Upper lobe of left lung (tissue), 6 donors: ENCODE measurements at regions not wholly inside any gene's neighbourhood (a gene's known extent, or its start where the extent isn't known, plus 50 kb on each side); places are given as distances from the start of the nearest gene placed in this dataset.

ENCODE experiments used
- ATAC-seq, 2 donors: fragments of 200-7000 bp; cut with Tn5 transposase; one replicate each; pipeline ENCODE4 v1.9.1; 2022; ENCODE audit warnings: mild to moderate bottlenecking in 2 of 2, moderate library complexity in 2 of 2; ENCODE audit not compliant: low FRiP score in 2 of 2
- DNase-seq, 2 donors: peaks; one replicate each; pipeline ENCODE4 v3.0.0-alpha.2; 2019 to 2020
- H3K27ac ChIP-seq, 4 donors: fragments of 200-600 bp; sonication (generic); one replicate each; pipeline ENCODE4 v1.5.1; 2016 to 2019
- H3K27me3 ChIP-seq, 4 donors: fragments of 200-600 bp; sonication (generic); one replicate each; pipeline ENCODE4 v1.5.1; 2017 to 2019
- H3K36me3 ChIP-seq, 4 donors: fragments of 200-600 bp; sonication (generic); one replicate each; pipeline ENCODE4 v1.5.1; 2016 to 2019
- H3K4me1 ChIP-seq, 4 donors: fragments of 200-600 bp; sonication (generic); one replicate each; pipeline ENCODE4 v1.5.1; 2018 to 2019
- H3K4me3 ChIP-seq, 4 donors: fragments of 200-600 bp; sonication (generic); one replicate each; pipeline ENCODE4 v1.5.1; 2017 to 2019; ENCODE audit warnings: mild to moderate bottlenecking in 2 of 4, moderate library complexity in 1 of 4
- H3K9me3 ChIP-seq, 4 donors: fragments of 200-600 bp; sonication (generic); one replicate each; pipeline ENCODE4 v1.5.1; 2018 to 2019
- CTCF ChIP-seq, 6 experiments: fragments of 450-650 bp in 4 of 6; fragments of 200-600 bp in 2 of 6; sonication (generic) in 2 of 6; IDR thresholded peaks; one replicate each; pipeline ENCODE4 v1.5.1; 2016 to 2019; ENCODE audit warnings: antibody characterized with exemption in 6 of 6
- EP300 ChIP-seq, 4 donors: sonication (generic); formaldehyde crosslinking; IDR thresholded peaks; one replicate each; pipeline ENCODE4 v1.5.1; 2017; ENCODE audit warnings: antibody characterized with exemption in 4 of 4, control low read depth in 2 of 4
- POLR2A ChIP-seq, 4 donors: fragments of 450-650 bp; IDR thresholded peaks; one replicate each; pipeline ENCODE4 v1.5.1; 2016 to 2017; ENCODE audit warnings: antibody characterized with exemption in 4 of 4, mild to moderate bottlenecking in 2 of 4
- POLR2AphosphoS5 ChIP-seq, 2 donors: sonication (generic); formaldehyde crosslinking; IDR thresholded peaks; one replicate each; pipeline ENCODE4 v1.5.1; 2017; ENCODE audit warnings: antibody characterized with exemption in 2 of 2
- WGBS, 2 donors: methylation state at CpG; one replicate each; pipeline ENCODE4 v1.1.5; 2017 to 2018; 5-methylcytosine and 5-hydroxymethylcytosine counted together
- donor health status: DM: no; HTN: no; CAD: no; lungs with moderate emphysema.
- donor health status: DM: no; HTN: yes; CAD: no; lungs with severe emphysema.

- DNase-seq (no peak), ATAC-seq (no peak)
- peaks cover 6 to 20% (median 9%) of the 10 kb centered on the region in 4 donors for H3K4me1 ChIP-seq
- H3K4me3 ChIP-seq: no peak overlapping the region
- no peak for TF ChIP-seq POLR2AphosphoS5 (IDR thresholded peaks at IDR 0.05)
- TF ChIP-seq EP300 (IDR thresholded peaks at IDR 0.05): no peak
- TF ChIP-seq CTCF (IDR thresholded peaks at IDR 0.05): no peak
- TF ChIP-seq POLR2A (IDR thresholded peaks at IDR 0.05): no peak
- no peaks in the 10 kb centered on the region for H3K9me3 ChIP-seq
- H3K36me3 ChIP-seq: peaks cover 7 to 40% (median 32%) of the 10 kb centered on the region in 4 donors
- WGBS, 2 donors: 67 to 88% methylated on average over 1 to 5 of the region's 5 CpGs
- H3K27me3 ChIP-seq: no peaks in the 10 kb centered on the region
- H3K27ac ChIP-seq: peak overlapping the region in 1 of 4 donors; percentile 83
Measured at GRCh38 chr16:22425847-22426246, 51.4 kb upstream of the CDR2 start.

- Histone ChIP-seq H3K27ac (peak overlapping the region; percentile 58 to 83 (median 80)), H3K4me3 (peak overlapping the region in 3 of 4 donors; percentile 2 to 34 (median 28)), H3K9me3 (no peaks in the 10 kb centered on the region), H3K36me3 (peaks cover 8 to 46% (median 35%) of the 10 kb centered on the region in 4 donors), H3K27me3 (no peaks in the 10 kb centered on the region), H3K4me1 (peaks cover 6 to 20% (median 9%) of the 10 kb centered on the region in 4 donors)
- TF ChIP-seq POLR2A (IDR thresholded peaks at IDR 0.05) (no peak), POLR2AphosphoS5 (IDR thresholded peaks at IDR 0.05) (no peak), EP300 (IDR thresholded peaks at IDR 0.05) (no peak), CTCF (IDR thresholded peaks at IDR 0.05) (no peak)
- peak; percentile 15 to 87 for ATAC-seq
- 49 to 71% methylated on average over 13 to 26 of the region's 26 CpGs for WGBS, 2 donors
- DNase-seq: peak in 1 of 2 donors; percentile 73
Measured at GRCh38 chr16:22425036-22425801, 50.8 kb upstream of the CDR2 start.

GRCh38 chr16:22424161-22424937 is 49.9 kb upstream of the CDR2 start:
- no peaks in the 10 kb centered on the region for H3K27me3 ChIP-seq
- peak overlapping the region; percentile 58 to 83 (median 80) for H3K27ac ChIP-seq
- ATAC-seq (peak; percentile 3 to 53), DNase-seq (peak in 1 of 2 donors; percentile 32)
- H3K9me3 ChIP-seq: no peaks in the 10 kb centered on the region
- H3K4me1 ChIP-seq: peaks cover 6 to 20% (median 9%) of the 10 kb centered on the region in 4 donors
- no peak for TF ChIP-seq POLR2AphosphoS5 (IDR thresholded peaks at IDR 0.05)
- no peak for TF ChIP-seq POLR2A (IDR thresholded peaks at IDR 0.05)
- no peak for TF ChIP-seq EP300 (IDR thresholded peaks at IDR 0.05)
- TF ChIP-seq CTCF (IDR thresholded peaks at IDR 0.05): no peak
- peak overlapping the region in 3 of 4 donors; percentile 2 to 34 (median 28) for H3K4me3 ChIP-seq
- 50 to 69% methylated on average over 21 of the region's 22 CpGs for WGBS, 2 donors
- peaks cover 12 to 48% (median 36%) of the 10 kb centered on the region in 4 donors for H3K36me3 ChIP-seq
